Spleen (tissue), 11 donors: ENCODE measurements at regions not wholly inside any gene's neighbourhood (a gene's known extent, or its start where the extent isn't known, plus 50 kb on each side); places are given as distances from the start of the nearest gene placed in this dataset.

Source experiments
- DNase-seq: peaks from one replicate; pipeline ENCODE4 v3.0.0-alpha.2; 2020
- H3K27ac ChIP-seq, 8 donors: fragments of 200-600 bp; sonication (generic) in 7 of 8; 1 replicate in 4 of 8; 2 replicates in 4 of 8; pipeline versions ENCODE4 v1.5.0 to v1.8.0; 2016 to 2021; ENCODE audit warnings: inconsistent platforms in 4 of 8, mild to moderate bottlenecking in 4 of 8, moderate library complexity in 1 of 8
- H3K27me3 ChIP-seq, 7 donors: fragments of 200-600 bp; sonication (generic) in 6 of 7; replicated peaks in 1 of 7; 1 replicate in 4 of 7; 2 replicates in 3 of 7; pipeline versions ENCODE4 v1.5.0 to v1.8.0; 2016 to 2021; ENCODE audit warnings: inconsistent platforms in 3 of 7, mild to moderate bottlenecking in 1 of 7
- H3K36me3 ChIP-seq, 6 donors: fragments of 200-600 bp; sonication (generic) in 5 of 6; 1 replicate in 4 of 6; 2 replicates in 2 of 6; pipeline versions ENCODE4 v1.5.0 to v1.8.0; 2016 to 2021; ENCODE audit warnings: inconsistent platforms in 2 of 6
- H3K4me1 ChIP-seq, 6 donors: fragments of 200-600 bp; sonication (generic) in 5 of 6; 1 replicate in 3 of 6; 2 replicates in 3 of 6; pipeline versions ENCODE4 v1.5.0 to v1.8.0; 2016 to 2021; ENCODE audit warnings: inconsistent platforms in 3 of 6
- H3K4me3 ChIP-seq, 8 donors: fragments of 200-600 bp; sonication (generic) in 7 of 8; 1 replicate in 4 of 8; 2 replicates in 4 of 8; pipeline versions ENCODE4 v1.5.0 to v1.8.0; 2016 to 2021; ENCODE audit warnings: inconsistent platforms in 4 of 8, mild to moderate bottlenecking in 4 of 8, moderate library complexity in 2 of 8
- H3K9me3 ChIP-seq, 8 donors: fragments of 200-600 bp; sonication (generic) in 7 of 8; 1 replicate in 4 of 8; 2 replicates in 4 of 8; pipeline versions ENCODE4 v1.5.0 to v1.8.0; 2016 to 2021; ENCODE audit warnings: inconsistent platforms in 4 of 8
- CTCF ChIP-seq, 11 experiments: fragments of 200-600 bp in 7 of 11; fragments of 450-650 bp in 4 of 11; sonication (generic) in 4 of 11; IDR thresholded peaks in 8 of 11; conservative IDR thresholded peaks in 3 of 11; 1 replicate in 7 of 11; 2 replicates in 4 of 11; pipeline versions ENCODE4 v1.4.0 to v1.8.0; 2016 to 2021; ENCODE audit warnings: antibody characterized with exemption in 11 of 11, inconsistent platforms in 4 of 11, mild to moderate bottlenecking in 1 of 11
- POLR2A ChIP-seq, 3 donors: fragments of 450-650 bp; IDR thresholded peaks; one replicate each; pipeline ENCODE4 v1.5.1; 2017; ENCODE audit warnings: antibody characterized with exemption in 3 of 3, mild to moderate bottlenecking in 1 of 3
- POLR2AphosphoS5 ChIP-seq, 3 donors: sonication (generic); formaldehyde crosslinking; IDR thresholded peaks; one replicate each; pipeline ENCODE4 v1.5.1; 2017; ENCODE audit warnings: antibody characterized with exemption in 3 of 3
- WGBS, 5 donors: extraction: QIAGEN DNeasy Blood & Tissue Kit in 3 of 5; methylation state at CpG; one replicate each; pipeline versions ENCODE4 v1.1.5 to v1.1.7; 2013 to 2018; 5-methylcytosine and 5-hydroxymethylcytosine counted together
- intact Hi-C: fragments of 100-400 bp; cut with DNase I; formaldehyde crosslinking; loops from one replicate; pipeline ENCODE4 v1.15.0; 2023; ENCODE audit warnings: low total_unique reads
- donor health status: healthy with polysubstance abuse.
- donor health status: DM: no; HTN: no; CAD: no; lungs with moderate emphysema.
- donor health status: DM: no; HTN: no; CAD: no.
- donor health status: Bipolar disorder and iron deficiency.
- donor health status: healthy.
- donor health status: DM: no; HTN: no; CAD: no.
- donor health status: DM: yes; HTN: yes; CAD: no.

- no peak for DNase-seq
- intact Hi-C loops: no loop called here
- Histone ChIP-seq H3K9me3 (no peaks in the 10 kb centered on the region), H3K4me3 (no peak overlapping the region), H3K27me3 (peaks cover 0 to 9% (median 0%) of the 10 kb centered on the region in 7 donors), H3K27ac (no peak overlapping the region), H3K4me1 (peaks cover 0 to 29% (median 21%) of the 10 kb centered on the region in 6 donors), H3K36me3 (no peaks in the 10 kb centered on the region)
- WGBS, 5 donors: 39 to 78% (median 51%) methylated on average over 3 of the region's 3 CpGs
- TF ChIP-seq POLR2AphosphoS5 (IDR thresholded peaks at IDR 0.05) (no peak), CTCF (IDR thresholded peaks at IDR 0.05 in 8 of 11, conservative IDR thresholded peaks at IDR 0.05 in 3 of 11) (no peak), POLR2A (IDR thresholded peaks at IDR 0.05) (no peak)
Measured at GRCh38 chr22:22743128-22743760, 98.8 kb downstream of the GGTLC2 start.

GRCh38 chr22:22744412-22745224 lies 100.2 kb downstream of the GGTLC2 start:
- Histone ChIP-seq H3K9me3 (no peaks in the 10 kb centered on the region), H3K27ac (no peak overlapping the region), H3K36me3 (no peaks in the 10 kb centered on the region), H3K27me3 (no peaks in the 10 kb centered on the region), H3K4me3 (no peak overlapping the region), H3K4me1 (peaks cover 0 to 30% (median 22%) of the 10 kb centered on the region in 6 donors)
- 71 to 88% (median 87%) methylated on average over 7 to 9 of the region's 9 CpGs for WGBS, 5 donors
- no peak for DNase-seq
- TF ChIP-seq POLR2AphosphoS5 (IDR thresholded peaks at IDR 0.05) (no peak), CTCF (IDR thresholded peaks at IDR 0.05 in 8 of 11, conservative IDR thresholded peaks at IDR 0.05 in 3 of 11) (no peak), POLR2A (IDR thresholded peaks at IDR 0.05) (no peak)
- intact Hi-C loops: no loop called here

DNA sequence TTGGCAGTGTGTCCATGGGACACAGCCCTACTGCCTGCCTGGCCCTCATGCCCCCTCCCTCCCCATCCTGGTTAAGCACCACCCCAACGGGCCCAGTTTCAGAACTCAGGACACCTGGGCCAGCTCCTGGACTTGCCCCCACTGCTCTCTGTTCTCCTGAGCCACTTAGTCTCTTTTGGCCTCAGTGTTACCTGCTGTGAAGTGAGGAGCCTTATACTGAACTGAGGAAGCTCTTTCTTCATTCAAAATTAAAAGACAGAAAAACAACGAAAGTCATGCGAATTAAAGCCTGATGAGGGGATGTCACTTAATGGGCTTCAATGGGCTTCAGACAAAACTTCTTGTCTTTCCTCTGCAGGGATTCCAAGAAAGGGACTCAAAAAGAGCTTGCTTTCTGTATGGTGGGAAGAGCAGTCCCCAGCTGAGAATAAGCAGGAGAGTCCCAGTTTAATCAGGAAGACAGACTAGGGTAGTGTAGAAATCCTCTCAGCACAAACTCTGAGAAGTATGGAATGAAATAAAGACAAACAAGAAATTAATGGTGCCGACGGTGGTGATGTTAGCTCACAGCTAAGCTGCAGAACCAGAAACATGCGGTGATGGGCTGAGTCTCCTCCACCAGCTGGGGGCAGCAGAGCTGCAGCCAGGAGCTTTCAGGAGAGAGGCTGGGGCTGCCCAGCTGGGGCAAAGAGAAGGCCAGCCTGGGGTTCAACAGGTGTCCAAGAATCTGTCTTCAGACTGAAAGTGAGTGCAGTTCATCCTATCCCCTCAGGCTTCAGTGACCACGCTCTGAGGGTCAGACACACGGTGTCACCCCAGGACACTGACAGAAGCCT lies 101.0 kb downstream of the GGTLC2 start:
- Histone ChIP-seq H3K27me3 (no peaks in the 10 kb centered on the region), H3K27ac (peak overlapping the region in 3 of 8 donors; percentile 8 to 67 (median 38)), H3K36me3 (no peaks in the 10 kb centered on the region), H3K4me3 (no peak overlapping the region), H3K9me3 (no peaks in the 10 kb centered on the region), H3K4me1 (peaks cover 0 to 30% (median 22%) of the 10 kb centered on the region in 6 donors)
- intact Hi-C loops: no loop called here
- 47 to 60% (median 51%) methylated on average over 8 of the region's 8 CpGs for WGBS, 5 donors
- TF ChIP-seq POLR2AphosphoS5 (IDR thresholded peaks at IDR 0.05) (no peak), CTCF (IDR thresholded peaks at IDR 0.05 in 8 of 11, conservative IDR thresholded peaks at IDR 0.05 in 3 of 11) (peak; percentile 22 to 70 (median 54))
- DNase-seq: no peak
